RPMI8226 (cell line): ENCODE measurements at regions not wholly inside any gene's neighbourhood (a gene's known extent, or its start where the extent isn't known, plus 50 kb on each side); places are given as distances from the start of the nearest gene placed in this dataset.
A peak's percentile ranks its signal among the peaks of the same experiment; 100 is the strongest.

Experiments
- DNase-seq: peaks from one replicate; pipeline ENCODE4 v3.0.0-alpha.2; 2015

DNA sequence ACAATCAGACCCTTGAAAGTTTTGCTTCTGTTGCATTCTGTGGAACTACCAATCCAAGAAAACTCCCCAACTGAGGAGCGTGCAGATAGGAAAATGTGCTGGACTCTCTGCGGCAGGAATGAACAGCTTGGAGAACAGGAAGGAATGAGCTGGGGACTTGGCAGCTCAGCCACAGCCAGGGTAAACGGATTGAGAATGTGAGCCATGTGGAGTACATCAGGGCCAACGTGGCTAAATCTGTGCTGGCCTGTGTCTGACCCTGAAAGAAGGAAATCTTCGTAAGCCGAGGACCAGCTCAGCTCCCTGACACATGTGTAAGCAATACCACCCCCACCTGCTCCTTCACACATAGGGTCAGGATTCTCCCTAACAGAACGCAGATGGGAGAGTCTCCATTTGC lies 1023.7 kb downstream of the BCL11A start:
- DNase-seq, result no peak

DNA sequence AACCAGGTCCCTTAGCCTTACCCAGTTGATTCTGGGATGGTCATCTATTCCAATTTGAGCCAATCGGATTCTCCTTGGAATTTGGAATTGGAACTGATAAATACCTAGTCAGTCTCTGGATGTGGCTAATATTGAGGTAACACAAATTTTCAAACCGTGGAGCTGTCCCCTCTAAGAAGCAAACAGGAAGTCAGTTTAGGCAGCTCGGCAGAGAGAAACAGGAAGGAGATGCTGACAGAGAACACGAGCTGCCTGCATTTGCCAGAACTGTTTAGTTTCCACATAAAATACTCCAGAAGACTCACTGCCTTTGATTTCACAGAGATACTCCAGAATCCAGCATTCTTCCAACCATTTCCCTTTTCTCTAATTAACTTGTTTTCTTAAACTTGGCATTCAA lies 1024.9 kb downstream of the BCL11A start:
- no peak for DNase-seq

DNA sequence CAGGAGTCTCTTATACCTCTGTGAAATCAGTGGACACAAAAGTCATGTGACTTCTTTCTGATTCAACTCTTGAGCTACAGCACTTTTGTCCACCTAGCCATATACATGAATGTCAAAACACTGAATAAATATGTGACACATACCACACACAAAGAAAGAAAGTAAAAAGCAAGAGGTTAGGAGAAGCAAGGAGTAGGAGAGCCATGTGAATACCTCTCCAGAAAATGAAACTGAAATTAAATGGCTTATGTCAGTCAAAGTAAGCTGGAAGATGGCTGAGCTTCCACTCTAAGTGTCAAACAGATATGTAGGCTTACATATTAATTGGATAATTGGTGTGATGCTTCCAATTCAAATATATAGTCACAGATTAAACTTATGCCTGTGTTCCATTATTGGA lies 1050.5 kb downstream of the BCL11A start:
- DNase-seq, result no peak

DNA sequence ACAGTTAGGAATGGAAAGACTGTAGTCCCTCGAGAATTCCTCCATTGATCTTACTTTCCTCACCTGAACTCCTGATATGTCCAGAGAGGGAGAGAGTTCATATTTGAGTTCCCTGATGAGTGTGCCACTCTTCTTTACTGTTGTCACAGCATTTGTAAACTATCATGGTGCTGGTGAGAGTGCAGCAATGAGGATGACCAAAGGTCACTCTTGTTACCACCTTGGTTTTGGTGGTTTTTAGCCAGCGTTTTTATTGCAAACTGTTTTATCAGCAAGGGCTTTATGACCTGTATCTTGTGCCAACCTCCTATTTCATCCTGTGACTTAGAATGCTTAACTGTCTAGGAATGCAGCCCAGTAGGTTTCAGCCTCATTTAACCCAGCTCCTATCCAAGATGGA lies 1062.5 kb downstream of the BCL11A start:
- no peak for DNase-seq

DNA sequence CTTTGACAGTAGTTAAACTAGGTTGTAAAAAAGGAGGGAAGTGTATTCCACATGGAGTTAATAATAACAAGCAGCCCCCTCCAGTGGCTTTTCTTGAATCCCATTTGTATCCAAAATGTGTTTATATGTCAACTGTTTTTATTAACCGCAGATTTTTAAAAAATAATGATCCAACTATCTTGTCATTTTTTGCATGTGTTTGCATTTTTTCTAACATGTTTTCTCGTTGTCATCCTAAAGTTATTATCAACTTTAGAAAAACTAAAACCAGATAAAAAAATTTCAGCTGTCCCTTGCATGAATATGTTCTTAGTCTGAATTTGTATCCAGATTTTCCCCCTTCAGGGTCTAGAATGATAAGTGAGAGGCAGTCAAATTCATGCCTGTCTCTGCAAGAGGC lies 1063.3 kb downstream of the BCL11A start:
- DNase-seq, result no peak

DNA sequence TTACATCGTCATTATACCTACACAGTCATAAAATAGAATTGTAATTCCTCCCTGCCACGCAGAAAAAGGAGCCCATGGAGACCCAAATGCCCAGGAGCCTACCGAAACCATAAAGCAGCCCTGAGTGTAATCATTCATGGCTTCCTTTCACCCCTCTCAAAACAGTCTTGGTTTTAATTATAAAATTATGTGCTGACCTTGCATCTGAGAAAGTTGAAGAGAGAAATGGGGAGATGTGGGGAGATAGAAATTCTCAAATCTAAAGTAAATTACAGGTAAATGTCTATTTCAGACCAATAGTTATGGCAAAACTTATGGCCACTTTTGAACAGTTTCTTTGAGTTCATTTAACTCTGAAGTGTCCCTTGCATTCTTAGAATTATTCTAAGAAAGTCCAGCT lies 1068.8 kb downstream of the BCL11A start:
- DNase-seq, result no peak

DNA sequence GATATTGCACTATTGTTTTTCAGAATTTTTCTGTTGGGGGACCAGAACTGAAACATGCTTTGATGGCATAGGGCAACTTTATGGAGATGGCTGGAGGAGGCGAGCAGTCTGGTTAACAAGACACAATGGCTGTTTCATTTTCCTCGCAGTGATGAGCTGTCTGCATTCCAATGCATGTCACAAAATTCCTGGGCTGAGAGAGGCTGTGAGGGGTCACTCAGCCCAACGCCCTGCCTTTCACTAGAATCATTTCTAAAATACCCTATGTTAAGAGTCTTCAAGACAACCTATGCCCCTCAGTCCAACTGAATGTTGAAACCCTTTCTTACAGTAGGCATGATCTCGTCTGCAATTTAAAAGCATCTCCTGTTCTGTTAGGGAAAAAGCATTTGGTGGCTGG lies 1090.0 kb downstream of the BCL11A start:
- no peak for DNase-seq

DNA sequence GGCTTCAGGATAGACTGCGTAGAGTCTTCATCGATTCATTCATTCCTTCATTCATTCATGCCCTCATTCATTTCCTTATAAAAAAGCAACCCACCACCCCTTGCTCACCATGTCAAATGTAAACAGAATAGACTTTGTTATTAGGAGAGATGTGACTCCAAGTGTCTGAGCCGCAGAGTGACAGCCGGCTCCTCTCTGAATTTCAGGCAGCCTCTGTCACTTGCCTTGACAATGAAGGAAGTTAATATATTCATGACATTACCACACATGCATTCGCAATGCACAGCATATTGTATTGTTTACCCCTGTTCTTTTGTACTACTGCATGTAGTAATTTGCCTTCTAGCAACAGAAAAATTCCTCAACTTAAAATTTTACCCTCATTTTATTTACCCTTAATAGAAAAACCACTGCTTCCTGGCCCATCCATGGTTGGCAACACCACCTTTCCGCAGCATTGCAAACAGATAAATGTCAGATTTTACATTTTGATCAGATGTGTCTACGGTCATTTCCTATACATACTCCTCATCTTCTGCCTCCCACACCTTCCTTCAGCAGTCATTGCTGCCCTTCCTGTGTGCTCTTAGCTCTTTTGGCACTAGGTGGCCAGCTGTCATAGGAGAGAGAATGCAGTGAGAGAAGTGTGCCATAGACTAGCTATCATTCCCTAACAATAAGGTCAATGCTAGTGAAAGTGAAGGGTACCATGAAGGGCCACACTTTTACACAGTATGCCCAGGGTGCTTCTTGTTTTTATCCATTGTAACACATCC lies 1090.8 kb downstream of the BCL11A start:
- DNase-seq, result no peak

DNA sequence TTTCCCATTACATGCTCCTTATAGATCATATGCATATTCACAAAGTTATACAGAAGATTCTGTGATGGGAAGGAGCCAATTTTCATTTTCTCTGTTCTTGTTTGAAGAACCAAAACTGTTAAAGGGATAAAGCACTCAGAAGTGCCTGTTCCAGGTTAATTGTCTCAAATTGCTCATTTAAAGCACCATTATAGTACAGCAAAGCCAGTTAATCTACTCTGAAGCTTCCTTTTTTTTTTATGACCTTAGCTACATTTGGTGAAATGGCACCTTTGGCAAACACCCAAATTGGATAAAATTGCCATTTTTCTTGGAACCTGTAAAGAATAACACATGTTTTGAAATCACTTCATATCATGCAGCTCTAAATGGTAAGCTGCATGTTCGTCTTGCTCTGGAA lies 1092.3 kb downstream of the BCL11A start:
- DNase-seq, result no peak

DNA sequence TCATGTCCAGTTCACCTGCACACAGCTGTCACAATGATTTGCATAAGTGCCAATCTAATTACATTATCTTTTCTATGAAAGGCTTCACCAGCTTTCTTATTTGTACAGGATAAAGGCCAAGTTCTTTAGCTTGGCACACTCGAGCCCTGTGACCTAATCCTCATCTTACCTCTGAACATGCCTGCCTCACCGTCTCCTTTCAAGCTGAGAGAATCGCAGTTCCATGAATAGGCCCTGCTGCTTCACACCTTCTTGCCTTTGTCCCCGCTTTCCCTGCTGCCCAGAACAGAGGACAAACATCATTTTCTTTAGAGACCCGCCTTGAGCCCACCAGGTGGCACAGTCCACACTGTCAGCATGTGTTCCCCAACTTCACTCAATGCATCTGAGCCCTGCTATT lies 1094.7 kb downstream of the BCL11A start:
- no peak for DNase-seq

DNA sequence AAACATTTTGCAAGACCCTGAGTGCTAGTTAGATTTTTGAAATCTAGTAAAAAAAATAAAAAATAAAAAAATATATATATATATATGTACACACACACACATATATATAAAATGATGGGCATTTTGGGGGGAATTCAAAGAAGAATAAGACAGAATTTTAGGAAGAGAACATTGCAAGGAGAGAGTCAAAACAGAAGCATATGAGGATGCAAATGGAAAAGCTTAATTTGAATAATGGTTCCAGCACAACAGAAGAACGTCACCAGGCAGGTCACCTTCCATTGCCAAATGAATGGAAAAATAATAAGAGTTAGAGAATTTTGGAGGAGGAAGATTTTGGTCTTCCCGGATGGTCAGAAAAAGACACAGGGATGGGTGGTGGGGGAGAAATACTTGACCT lies 1097.2 kb downstream of the BCL11A start:
- no peak for DNase-seq

DNA sequence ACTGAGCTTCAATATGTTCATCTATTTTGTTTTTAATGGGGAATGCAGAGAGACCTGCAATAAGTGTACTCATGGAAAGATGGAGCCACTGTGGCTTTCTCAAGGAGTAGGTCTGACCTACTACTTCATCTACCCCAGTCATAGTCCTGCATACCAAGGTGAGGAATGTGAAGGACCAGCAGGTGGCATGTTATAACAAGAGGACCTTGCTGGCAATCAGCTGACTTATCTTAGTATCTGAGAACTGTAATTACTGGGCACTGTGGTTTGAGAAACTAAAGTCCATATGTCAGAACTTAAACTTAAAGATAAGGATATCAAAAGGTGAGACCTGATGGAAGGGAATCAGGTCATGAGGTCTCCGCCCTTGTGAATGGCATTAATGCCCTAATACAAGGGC lies 1104.2 kb downstream of the BCL11A start:
- no peak for DNase-seq

DNA sequence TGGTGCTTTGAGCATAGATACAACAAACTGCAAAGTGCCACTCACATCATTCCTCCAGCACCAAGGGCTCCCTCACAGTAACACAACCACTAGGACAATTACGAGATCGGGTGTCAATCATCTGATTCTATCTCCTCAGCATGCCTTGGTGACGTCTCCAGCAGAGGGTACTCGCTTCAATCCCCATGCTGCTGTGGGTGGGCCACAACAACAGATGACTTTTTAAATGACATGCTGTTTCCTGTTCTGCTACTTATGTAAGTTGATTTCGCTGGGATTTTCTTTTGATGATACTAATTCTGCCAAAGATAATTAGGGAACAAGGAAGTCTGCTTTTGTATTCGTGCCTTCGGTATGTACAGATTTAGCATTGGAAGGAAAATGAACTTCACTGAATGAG lies 1113.0 kb downstream of the BCL11A start:
- no peak for DNase-seq

DNA sequence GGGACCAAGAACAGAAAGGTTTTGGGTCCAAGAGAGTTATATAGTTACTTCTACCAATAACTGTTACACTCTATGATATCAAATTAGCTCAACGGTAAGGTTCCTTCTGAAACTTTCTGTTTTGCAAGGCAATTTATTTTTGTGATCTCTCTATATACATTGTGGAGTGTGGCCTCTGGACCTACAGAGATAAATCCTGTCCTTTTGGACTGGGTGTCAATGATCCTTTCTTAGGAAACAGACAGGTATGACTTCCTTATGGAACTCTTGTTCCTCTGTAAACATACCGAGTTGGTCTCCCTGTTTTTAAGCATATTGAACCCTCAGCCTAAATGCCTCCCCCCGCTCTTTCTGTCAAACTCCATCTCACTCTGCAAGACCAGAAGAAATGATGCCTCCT lies 1117.8 kb downstream of the BCL11A start:
- DNase-seq, result no peak

DNA sequence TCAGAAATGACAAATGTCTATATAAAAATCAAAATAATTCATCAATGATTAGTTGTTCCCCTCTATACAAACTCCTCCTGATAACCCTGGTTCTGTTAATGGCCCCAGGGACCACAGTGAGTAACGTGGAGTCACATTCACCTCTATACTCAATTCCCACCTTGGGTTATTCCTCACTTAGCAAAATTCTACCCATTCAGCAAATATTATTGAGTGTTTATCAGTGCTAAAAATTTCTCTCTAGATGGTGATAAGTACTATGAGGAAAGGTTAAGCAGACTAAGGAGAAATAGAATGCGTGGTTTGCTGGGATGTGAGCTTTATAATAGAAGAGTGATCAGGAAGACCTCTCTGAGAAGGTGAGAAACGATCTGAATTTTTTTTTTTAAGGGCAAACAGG lies 1124.5 kb downstream of the BCL11A start:
- DNase-seq, result no peak

DNA sequence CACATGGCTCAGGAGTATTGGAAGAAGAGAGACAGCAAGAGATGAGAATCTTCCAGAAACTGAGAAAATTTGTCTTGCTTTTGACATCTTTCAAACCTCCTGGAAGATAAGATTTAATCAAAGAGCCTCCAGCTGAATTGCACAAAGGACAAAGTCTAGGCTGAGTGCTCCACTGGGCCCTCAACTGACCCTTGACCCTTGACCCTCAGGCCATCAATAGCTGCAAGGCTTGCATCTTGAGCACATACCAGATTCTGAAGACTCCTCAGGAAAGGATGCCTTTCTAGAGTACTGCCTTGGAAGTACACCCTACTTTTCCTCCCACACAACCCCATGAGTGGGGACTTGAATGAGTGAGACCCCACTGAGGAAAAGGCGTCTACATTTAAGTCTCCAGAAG lies 1125.5 kb downstream of the BCL11A start:
- no peak for DNase-seq

DNA sequence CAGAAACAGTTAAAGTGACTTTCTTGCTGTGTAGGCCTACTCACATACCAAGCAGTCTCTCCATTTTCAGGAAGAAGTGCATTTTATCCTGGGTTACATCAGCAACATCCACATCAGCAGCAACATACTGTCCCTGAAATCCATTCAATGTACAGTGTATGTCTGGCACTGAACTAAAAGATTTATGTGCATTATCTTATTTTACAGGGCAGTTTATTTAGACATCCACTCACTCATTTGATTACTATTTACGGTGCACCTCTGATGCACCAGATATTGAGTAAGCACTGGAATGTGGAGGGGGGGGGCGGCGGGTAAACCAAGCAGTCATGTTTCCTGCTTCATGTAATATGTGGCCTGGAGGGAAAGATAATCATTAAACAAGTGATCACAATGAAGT lies 1128.2 kb downstream of the BCL11A start:
- no peak for DNase-seq

DNA sequence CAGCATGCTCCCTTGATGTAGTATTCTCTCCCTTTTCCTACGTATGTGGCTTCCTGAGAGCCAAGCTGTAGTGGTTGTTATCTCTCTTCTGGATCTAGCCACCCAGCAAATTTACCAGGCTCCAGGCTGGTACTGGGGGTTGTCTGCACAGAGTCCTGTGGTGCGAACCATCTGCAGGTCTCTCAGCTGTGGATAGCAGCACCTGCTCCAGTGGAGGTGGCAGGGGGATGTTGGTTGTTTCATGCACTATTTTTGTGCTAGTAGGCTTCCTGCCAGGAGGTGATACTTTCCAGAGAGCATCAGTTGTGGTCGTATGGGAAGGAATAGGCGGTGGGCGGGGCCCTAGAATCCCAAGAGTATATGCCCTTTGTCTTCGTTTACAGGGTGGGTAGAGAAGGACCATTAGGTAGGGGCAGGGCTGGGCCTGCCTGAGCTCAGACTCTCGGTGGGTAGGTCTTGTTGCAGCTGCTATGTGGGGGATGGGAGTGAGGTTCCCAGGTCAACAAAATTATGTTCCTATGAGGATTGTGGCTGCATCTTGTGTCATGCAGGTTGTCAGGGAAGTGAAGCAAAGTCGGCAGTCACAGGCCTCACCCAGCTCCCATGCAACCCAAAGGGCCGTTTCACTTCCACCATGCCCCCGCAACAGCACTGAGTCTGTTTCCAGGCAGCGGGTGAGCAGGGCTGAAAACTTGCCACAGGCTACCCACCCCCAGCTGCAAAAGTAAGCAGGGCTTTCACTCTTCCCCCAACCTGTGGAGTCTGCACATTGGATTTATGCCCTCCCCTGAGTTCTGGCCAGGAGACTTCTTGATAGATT lies 1139.5 kb downstream of the BCL11A start:
- peak; percentile 76 for DNase-seq

DNA sequence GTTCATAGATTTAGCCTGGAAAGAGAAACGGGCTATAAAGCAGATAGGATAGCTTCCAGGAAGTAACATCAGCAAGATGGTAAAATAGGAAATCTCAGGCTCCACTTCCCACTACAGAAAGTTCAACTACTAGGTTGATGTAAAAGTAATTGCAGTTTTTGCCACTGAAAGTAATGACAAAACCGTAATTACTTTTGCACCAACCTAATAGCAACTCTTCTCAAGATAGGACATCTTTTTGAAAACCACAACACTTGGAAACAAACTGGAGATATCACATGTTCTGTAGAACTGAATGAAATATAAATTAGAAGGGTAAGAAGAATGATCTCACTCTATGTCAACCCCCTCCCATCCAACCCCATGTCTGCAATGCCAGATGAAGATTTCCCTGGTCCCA lies 1154.3 kb downstream of the BCL11A start:
- no peak for DNase-seq

DNA sequence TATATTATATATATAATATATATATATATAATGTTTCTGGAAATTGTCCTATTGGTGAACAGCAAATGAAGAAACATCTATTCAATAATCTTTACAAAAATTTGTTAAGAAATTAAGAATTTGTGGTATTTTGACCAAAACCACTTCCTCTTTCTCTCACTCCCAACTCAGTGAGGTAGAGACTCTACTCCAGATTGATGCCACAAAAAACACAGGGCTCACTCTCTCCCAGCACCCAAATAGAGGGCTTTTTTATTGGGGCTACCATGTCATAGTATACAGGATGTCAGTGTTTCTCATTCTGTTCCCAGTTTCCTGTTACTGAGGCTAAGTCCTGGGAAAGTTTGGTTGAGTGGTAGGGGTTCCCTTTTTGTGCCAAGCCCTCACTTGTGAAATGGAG lies 1155.4 kb downstream of the BCL11A start:
- peak; percentile 21 for DNase-seq

DNA sequence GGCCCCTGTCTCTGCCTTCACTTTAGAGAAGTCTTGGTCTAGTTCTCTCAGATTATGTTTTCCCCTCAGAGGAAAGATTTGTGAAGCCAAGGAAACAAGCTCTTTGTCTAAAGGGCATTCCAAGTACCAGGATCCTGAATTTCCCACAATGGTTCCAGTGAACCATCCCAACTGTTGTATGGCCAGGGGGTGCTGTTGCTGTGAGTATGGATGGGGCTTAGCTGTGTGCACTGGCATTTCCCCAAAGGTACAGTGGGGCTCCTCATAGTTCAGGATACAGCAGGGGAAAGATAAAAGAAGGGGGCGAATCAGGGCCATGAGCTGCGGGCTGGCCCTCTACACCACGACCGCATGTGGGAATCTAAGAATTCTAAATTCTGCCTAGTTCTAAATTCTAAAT lies 1154.0 kb upstream of the FANCL start:
- no peak for DNase-seq

DNA sequence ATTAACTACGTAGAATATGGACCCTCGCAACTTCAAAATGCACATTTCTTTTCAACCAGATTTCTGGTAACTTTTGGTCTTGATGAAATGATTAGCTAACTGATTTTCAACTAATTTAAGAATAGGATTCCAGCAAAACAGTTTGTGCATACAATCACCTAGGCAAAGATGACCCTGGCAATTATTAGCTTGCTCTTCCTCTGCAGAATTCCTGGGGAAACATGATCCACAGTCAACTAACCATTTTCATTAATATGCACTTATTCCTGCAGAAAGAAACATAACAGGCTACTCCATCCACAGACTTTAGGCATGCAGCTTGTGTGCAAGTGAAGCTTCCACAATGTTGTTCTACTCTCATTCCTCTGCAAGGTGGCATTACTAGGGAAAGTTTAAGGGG lies 1150.8 kb upstream of the FANCL start:
- DNase-seq, result no peak

DNA sequence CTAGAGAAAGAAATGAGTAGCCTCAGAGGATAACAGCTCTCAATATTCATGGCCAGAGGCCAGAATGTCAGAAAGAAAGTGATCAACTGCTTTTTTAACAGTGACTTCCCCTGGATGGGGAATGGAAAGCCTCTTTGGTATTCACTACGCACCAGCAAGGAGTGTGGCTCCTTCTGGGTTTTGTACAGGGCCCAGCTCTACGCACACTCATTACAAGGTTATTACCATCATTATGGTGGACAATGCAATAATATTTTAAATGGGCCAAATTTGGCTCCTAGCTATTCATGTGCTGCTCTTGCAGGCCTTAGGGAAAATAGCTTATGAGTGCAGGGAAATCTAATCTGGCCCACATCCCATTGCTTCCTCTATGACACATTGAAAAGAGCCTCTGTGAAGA lies 1149.5 kb upstream of the FANCL start:
- no peak for DNase-seq

DNA sequence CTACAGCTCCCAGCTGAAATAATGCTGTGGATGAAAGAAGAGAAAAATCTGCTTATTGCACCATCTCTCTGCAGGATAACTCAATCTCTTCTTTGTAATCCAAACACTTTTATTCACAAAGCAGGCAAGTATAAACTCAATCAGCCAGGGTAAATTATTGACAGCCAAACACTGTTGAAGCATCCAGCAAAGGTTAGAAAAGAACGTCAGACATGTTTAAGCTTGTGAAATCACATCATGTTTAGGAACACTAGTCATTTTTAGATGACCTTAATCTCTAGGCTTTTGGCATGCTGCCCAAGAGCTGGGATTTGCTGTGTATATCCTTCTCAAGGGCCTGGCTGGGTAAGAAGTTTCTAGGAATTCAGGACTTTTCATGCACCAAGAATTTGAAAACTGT lies 1148.1 kb upstream of the FANCL start:
- DNase-seq, result no peak

DNA sequence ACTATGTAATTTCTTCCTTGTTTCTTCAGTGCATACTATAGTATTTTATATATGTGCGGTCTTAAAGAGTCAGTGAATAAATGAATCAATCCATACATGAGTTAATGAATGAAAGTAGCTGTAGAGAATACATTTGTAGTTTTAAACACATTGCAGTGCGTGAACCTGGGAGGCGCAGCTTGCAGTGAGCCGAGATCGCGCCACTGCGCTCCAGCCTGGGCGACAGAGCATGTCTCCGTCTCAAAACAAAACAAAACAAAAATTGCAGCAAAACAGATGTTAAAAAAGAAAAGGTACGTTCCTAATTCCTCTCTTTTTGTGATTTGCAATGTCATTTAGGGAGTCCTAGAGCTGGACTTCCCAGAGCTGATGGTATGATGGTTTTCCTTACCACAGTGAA lies 1144.8 kb upstream of the FANCL start:
- DNase-seq, result no peak
